ENCODE measurements at regions not wholly inside any gene's neighbourhood (a gene's known extent, or its start where the extent isn't known, plus 50 kb on each side); places are given as distances from the start of the nearest gene placed in this dataset.

- TF ChIP-seq GATA2 (IDR thresholded peaks at IDR 0.05; ENCODE audit: low read depth, low read length) (no peak), GATA3 (IDR thresholded peaks at IDR 0.05; ENCODE audit: low read depth, low read length) (no peak)
Observed at GRCh38 chr10:4742217-4742616, 83.8 kb upstream of the AKR1E2 start.

Data from SH-SY5Y (cell line).